Subcutaneous abdominal adipose tissue (tissue), 5 donors: ENCODE measurements at regions not wholly inside any gene's neighbourhood (a gene's known extent, or its start where the extent isn't known, plus 50 kb on each side); places are given as distances from the start of the nearest gene placed in this dataset.

Source experiments
- H3K27ac ChIP-seq: one replicate; pipeline ENCODE4 v1.7.0; 2013; ENCODE audit warnings: low read depth, mild to moderate bottlenecking, inconsistent platforms, low read length, moderate library complexity
- H3K27me3 ChIP-seq, 5 donors: one replicate each; pipeline ENCODE4 v1.7.0; 2013; ENCODE audit warnings: low read length in 5 of 5, inconsistent platforms in 1 of 5; ENCODE audit not compliant: control insufficient read depth in 5 of 5, insufficient read depth in 4 of 5
- H3K36me3 ChIP-seq, 5 donors: one replicate each; pipeline ENCODE4 v1.7.0; 2013; ENCODE audit warnings: low read length in 5 of 5; ENCODE audit not compliant: control insufficient read depth in 5 of 5, insufficient read depth in 5 of 5
- H3K4me1 ChIP-seq, 5 donors: one replicate each; pipeline ENCODE4 v1.7.0; 2013; ENCODE audit warnings: low read length in 5 of 5, mild to moderate bottlenecking in 3 of 5, moderate library complexity in 1 of 5; ENCODE audit not compliant: control insufficient read depth in 5 of 5, insufficient read depth in 5 of 5
- H3K4me3 ChIP-seq, 5 donors: one replicate each; pipeline ENCODE4 v1.7.0; 2013; ENCODE audit warnings: low read length in 5 of 5, low read depth in 1 of 5
- H3K9ac ChIP-seq, 5 donors: one replicate each; pipeline ENCODE4 v1.7.0; 2013; ENCODE audit warnings: low read length in 5 of 5, mild to moderate bottlenecking in 4 of 5, moderate library complexity in 3 of 5
- H3K9me3 ChIP-seq, 5 donors: one replicate each; pipeline ENCODE4 v1.7.0; 2013; ENCODE audit warnings: low read length in 5 of 5; ENCODE audit not compliant: control insufficient read depth in 5 of 5
- donor health status: healthy.
- donor health status: healthy.
- donor health status: healthy.
- donor health status: healthy.
- donor health status: healthy.

- Histone ChIP-seq H3K4me3 (no peak overlapping the region), H3K4me1 (peaks cover 0 to 33% (median 30%) of the 10 kb centered on the region in 5 donors), H3K9me3 (no peaks in the 10 kb centered on the region), H3K27me3 (no peaks in the 10 kb centered on the region), H3K36me3 (no peaks in the 10 kb centered on the region), H3K27ac (peak overlapping the region; percentile 42), H3K9ac (no peak overlapping the region)
These were observed 420.1 kb upstream of the INTU start for GRCh38 chr4:127212701-127213100.

DNA sequence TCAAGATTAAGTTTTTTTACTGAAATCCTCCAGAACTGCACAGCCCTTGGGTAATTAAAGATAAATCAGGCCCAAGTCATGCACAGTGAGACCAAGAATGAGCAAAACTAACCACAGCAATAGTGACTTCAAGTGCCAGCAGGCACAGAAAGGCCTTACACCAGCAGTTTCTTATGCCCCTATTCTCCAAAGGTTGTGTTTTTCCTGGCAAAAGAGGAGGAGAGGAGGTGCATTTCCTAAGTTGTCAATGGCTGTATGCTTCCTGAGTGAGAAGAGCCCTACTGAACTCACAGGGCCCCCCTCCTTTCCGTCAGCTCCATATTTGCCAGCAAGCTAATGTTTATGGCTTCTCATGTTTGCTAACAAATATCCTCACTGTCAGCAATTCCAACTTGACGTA lies 418.7 kb upstream of the INTU start:
- Histone ChIP-seq H3K4me1 (peaks cover 0 to 33% (median 30%) of the 10 kb centered on the region in 5 donors), H3K9me3 (no peaks in the 10 kb centered on the region), H3K27me3 (no peaks in the 10 kb centered on the region), H3K36me3 (no peaks in the 10 kb centered on the region), H3K27ac (peak overlapping the region; percentile 6), H3K9ac (no peak overlapping the region), H3K4me3 (no peak overlapping the region)

DNA sequence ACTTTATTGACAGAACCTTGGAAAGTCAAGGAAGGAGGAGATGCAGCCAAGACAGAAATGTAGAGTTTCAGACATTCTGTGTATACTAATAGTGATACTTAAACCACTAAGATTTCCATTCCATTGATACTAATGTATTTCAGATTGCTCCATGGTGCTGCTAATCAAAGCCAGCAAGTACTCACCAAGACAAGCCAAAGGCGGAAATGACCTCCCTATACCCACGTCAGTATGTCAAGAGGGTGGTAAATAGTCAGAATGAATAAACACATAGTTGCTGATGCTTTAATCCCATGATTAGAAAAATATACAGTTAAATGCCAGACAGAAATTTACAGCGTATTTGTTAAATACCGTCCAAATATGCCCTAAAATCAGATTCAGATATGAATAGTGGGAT lies 417.8 kb upstream of the INTU start:
- no peaks in the 10 kb centered on the region for H3K9me3 ChIP-seq
- H3K27me3 ChIP-seq: no peaks in the 10 kb centered on the region
- peaks cover 0 to 35% (median 28%) of the 10 kb centered on the region in 5 donors for H3K4me1 ChIP-seq
- no peak overlapping the region for H3K27ac ChIP-seq
- H3K9ac ChIP-seq: no peak overlapping the region
- no peak overlapping the region for H3K4me3 ChIP-seq
- no peaks in the 10 kb centered on the region for H3K36me3 ChIP-seq

GRCh38 chr4:127217586-127218229 lies 415.0 kb upstream of the INTU start:
- H3K27me3 ChIP-seq: no peaks in the 10 kb centered on the region
- peaks cover 0 to 3% (median 0%) of the 10 kb centered on the region in 5 donors for H3K9me3 ChIP-seq
- no peaks in the 10 kb centered on the region for H3K36me3 ChIP-seq
- no peak overlapping the region for H3K27ac ChIP-seq
- H3K4me3 ChIP-seq: no peak overlapping the region
- H3K4me1 ChIP-seq: peaks cover 0 to 14% (median 9%) of the 10 kb centered on the region in 5 donors
- no peak overlapping the region for H3K9ac ChIP-seq

GRCh38 chr4:127219232-127219631 lies 413.5 kb upstream of the INTU start:
- H3K9me3 ChIP-seq: peaks cover 0 to 3% (median 0%) of the 10 kb centered on the region in 5 donors
- peaks cover 0 to 6% (median 3%) of the 10 kb centered on the region in 5 donors for H3K4me1 ChIP-seq
- H3K27me3 ChIP-seq: no peaks in the 10 kb centered on the region
- no peak overlapping the region for H3K9ac ChIP-seq
- H3K4me3 ChIP-seq: no peak overlapping the region
- H3K36me3 ChIP-seq: no peaks in the 10 kb centered on the region
- H3K27ac ChIP-seq: no peak overlapping the region

DNA sequence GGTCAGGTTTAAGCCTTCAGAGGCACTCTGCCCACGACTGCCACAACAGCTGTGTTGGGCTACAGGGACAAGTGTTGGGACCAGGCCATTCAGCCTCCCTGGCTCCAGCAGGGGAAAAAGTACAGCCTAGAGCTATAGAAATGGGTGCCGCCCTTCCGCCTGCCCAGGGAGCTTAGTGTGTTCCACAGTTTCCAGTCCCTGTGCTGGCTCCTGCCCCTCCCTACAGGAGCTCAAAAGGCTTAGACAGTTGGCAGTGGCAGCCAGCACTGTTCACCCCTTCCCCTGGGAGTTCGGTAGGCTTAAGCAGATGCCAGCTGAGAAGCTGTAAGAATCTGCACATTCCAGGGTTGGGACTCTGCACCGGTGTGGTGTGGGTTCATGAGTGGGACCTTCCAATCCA lies 408.2 kb upstream of the INTU start:
- Histone ChIP-seq H3K9me3 (peaks cover 0 to 3% (median 0%) of the 10 kb centered on the region in 5 donors), H3K36me3 (no peaks in the 10 kb centered on the region), H3K27ac (no peak overlapping the region), H3K27me3 (no peaks in the 10 kb centered on the region), H3K4me3 (no peak overlapping the region), H3K4me1 (no peaks in the 10 kb centered on the region), H3K9ac (no peak overlapping the region)

- no peak overlapping the region for H3K9ac ChIP-seq
- no peaks in the 10 kb centered on the region for H3K27me3 ChIP-seq
- H3K27ac ChIP-seq: no peak overlapping the region
- no peaks in the 10 kb centered on the region for H3K36me3 ChIP-seq
- peaks cover 0 to 3% (median 0%) of the 10 kb centered on the region in 5 donors for H3K4me1 ChIP-seq
- H3K9me3 ChIP-seq: no peaks in the 10 kb centered on the region
- H3K4me3 ChIP-seq: no peak overlapping the region
These were observed 402.7 kb upstream of the INTU start for GRCh38 chr4:127229855-127230608.

GRCh38 chr4:127236889-127237288 lies 395.9 kb upstream of the INTU start:
- no peaks in the 10 kb centered on the region for H3K36me3 ChIP-seq
- no peak overlapping the region for H3K4me3 ChIP-seq
- H3K9ac ChIP-seq: no peak overlapping the region
- H3K27ac ChIP-seq: no peak overlapping the region
- H3K27me3 ChIP-seq: no peaks in the 10 kb centered on the region
- peaks cover 0 to 3% (median 0%) of the 10 kb centered on the region in 5 donors for H3K4me1 ChIP-seq
- no peaks in the 10 kb centered on the region for H3K9me3 ChIP-seq

DNA sequence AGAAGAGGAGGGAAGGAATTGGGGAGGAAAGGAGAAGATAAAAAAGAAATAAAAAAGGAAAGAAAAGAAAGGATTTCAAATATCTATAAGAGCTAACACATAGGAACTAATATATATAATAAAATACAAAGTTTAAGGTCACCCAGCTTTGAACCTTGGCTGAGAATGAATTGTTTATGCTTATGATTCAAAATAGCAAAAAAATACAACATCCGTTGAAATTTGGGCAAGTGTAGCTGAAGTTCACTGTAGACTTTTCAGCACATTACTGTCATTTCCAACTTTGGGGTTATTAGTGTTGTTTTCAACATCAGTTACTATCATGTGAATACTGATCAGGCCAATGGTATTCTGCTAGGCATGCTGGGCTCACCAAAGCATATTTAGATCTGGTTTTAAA lies 395.2 kb upstream of the INTU start:
- no peak overlapping the region for H3K4me3 ChIP-seq
- no peak overlapping the region for H3K9ac ChIP-seq
- H3K27ac ChIP-seq: no peak overlapping the region
- no peaks in the 10 kb centered on the region for H3K27me3 ChIP-seq
- H3K4me1 ChIP-seq: no peaks in the 10 kb centered on the region
- H3K9me3 ChIP-seq: no peaks in the 10 kb centered on the region
- no peaks in the 10 kb centered on the region for H3K36me3 ChIP-seq

- no peaks in the 10 kb centered on the region for H3K9me3 ChIP-seq
- H3K36me3 ChIP-seq: no peaks in the 10 kb centered on the region
- no peak overlapping the region for H3K4me3 ChIP-seq
- no peaks in the 10 kb centered on the region for H3K4me1 ChIP-seq
- H3K27me3 ChIP-seq: no peaks in the 10 kb centered on the region
- no peak overlapping the region for H3K27ac ChIP-seq
- H3K9ac ChIP-seq: no peak overlapping the region
These were observed 393.7 kb upstream of the INTU start for GRCh38 chr4:127238956-127239475.
